Activated naive CD8-positive, alpha-beta T cell treated with anti-CD3 and anti-CD28 coated beads, Interleukin-2, amount 50 U/mL, for 24 hours (primary cell): ENCODE measurements at regions not wholly inside any gene's neighbourhood (a gene's known extent, or its start where the extent isn't known, plus 50 kb on each side); places are given as distances from the start of the nearest gene placed in this dataset.

Source experiments
- ATAC-seq: fragments of 150-1000 bp; cut with Tn5 transposase; one replicate; pipeline ENCODE4 v1.10.0; 2021
- DNase-seq: peaks from one replicate; pipeline ENCODE4 v3.0.0; 2021
- H3K27ac Mint-ChIP-seq: one replicate; pipeline ENCODE4 v1.8.0; 2021; ENCODE audit warnings: mild to moderate bottlenecking, mixed read lengths
- H3K27me3 Mint-ChIP-seq: one replicate; pipeline ENCODE4 v1.8.0; 2021; ENCODE audit warnings: mixed read lengths
- H3K36me3 Mint-ChIP-seq: one replicate; pipeline ENCODE4 v1.8.0; 2021; ENCODE audit warnings: low read depth, mixed read lengths
- H3K4me1 Mint-ChIP-seq: one replicate; pipeline ENCODE4 v1.8.0; 2021; ENCODE audit warnings: mixed read lengths
- H3K4me3 Mint-ChIP-seq: one replicate; pipeline ENCODE4 v1.8.0; 2021; ENCODE audit warnings: mild to moderate bottlenecking, moderate library complexity, mixed read lengths
- H3K9me3 Mint-ChIP-seq: one replicate; pipeline ENCODE4 v1.8.0; 2021; ENCODE audit warnings: mixed read lengths

DNA sequence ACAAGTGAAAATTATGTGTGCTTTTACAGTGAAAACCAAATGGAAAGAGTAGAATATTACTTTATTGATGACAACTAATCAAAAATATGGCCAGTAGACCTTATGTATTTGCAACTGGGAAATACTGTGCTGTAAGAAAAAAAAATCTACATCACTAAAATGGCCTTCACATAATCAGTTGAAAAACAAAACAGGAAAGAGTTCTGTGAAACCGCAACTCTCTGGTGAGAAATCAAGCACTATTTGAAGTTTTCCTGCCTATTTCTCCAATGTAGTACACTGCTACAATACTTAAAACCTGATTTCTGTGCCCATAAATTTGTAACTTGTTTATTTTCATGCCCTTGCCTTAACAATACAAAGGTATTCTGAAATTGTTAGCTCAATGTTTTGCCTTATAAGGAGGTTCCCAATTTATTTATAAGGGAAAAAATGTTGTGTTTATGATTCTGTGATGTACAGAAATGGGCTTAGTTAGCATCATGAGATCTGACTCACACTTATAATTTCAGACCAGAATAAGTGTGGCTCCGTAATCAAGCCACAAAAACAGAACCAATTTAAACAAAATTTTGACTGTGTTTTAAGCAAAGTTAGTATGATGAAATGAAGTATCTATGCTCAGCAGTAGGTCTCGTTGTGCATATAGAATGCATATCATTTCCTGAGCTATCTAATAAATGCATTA lies 147.1 kb downstream of the FAT4 start:
- H3K4me1 Mint-ChIP-seq, result no peaks in the 10 kb centered on the region
- no peak overlapping the region for H3K4me3 Mint-ChIP-seq
- H3K36me3 Mint-ChIP-seq, result no peaks in the 10 kb centered on the region
- ATAC-seq (no peak), DNase-seq (no peak)
- H3K27me3 Mint-ChIP-seq, result no peaks in the 10 kb centered on the region
- H3K9me3 Mint-ChIP-seq, result peaks cover 3% of the 10 kb centered on the region
- H3K27ac Mint-ChIP-seq, result no peak overlapping the region

DNA sequence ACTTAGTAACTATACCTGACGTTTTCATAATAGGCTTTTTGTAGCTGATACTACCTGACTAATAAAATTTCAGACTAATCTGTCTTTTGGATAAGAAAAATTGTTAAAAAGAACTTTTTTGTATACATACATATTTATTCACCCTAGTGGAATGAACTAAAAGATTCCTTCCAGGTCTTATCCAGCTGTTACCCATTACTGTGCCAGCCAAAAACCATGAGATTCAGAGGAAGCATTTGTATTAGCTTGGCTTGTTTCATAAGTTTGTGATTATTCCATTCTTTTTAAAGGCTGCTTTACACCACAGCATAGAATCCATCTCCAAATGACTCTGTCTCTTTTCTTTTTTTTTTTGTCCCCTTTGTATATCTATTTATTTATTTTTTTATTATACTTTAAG lies 149.4 kb downstream of the FAT4 start:
- Mint-ChIP-seq H3K4me3 (no peak overlapping the region), H3K36me3 (no peaks in the 10 kb centered on the region), H3K27me3 (no peaks in the 10 kb centered on the region), H3K9me3 (peaks cover 3% of the 10 kb centered on the region), H3K4me1 (no peaks in the 10 kb centered on the region), H3K27ac (no peak overlapping the region)
- DNase-seq, result no peak
- no peak for ATAC-seq

DNA sequence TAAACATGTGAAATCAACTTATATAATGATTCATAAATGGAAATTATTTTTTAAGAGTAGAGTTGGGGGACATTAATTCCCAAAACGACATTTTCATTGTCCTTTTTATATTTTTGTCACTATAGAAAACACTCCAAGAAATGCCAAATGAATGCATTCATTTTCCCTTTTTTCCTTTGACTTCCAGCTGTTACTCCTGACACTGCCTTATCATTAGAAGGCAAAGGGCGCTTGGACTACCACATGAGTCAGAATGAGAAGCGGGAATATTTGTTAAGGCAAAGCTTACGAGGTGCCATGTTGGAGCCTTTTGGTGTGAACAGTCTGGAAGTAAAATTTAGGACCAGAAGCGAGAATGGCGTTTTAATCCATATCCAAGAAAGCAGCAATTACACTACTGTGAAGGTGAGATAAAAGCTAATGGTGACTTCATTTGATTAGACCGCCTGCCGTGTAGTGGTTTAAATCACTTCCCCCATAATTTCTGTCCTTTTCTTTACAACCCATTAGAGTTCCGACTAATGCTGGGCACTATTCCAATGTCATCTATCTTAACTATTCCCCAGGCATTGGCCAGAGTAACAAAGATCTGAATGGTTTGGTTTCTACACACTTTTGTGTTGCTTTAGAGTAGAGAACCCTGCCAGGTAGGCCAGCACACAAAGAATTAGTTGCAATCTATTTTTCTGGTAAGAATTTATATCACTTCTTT lies 166.7 kb downstream of the FAT4 start:
- DNase-seq (no peak), ATAC-seq (no peak)
- Mint-ChIP-seq H3K4me1 (no peaks in the 10 kb centered on the region), H3K27me3 (no peaks in the 10 kb centered on the region), H3K27ac (no peak overlapping the region), H3K36me3 (no peaks in the 10 kb centered on the region), H3K9me3 (no peaks in the 10 kb centered on the region), H3K4me3 (no peak overlapping the region)

DNA sequence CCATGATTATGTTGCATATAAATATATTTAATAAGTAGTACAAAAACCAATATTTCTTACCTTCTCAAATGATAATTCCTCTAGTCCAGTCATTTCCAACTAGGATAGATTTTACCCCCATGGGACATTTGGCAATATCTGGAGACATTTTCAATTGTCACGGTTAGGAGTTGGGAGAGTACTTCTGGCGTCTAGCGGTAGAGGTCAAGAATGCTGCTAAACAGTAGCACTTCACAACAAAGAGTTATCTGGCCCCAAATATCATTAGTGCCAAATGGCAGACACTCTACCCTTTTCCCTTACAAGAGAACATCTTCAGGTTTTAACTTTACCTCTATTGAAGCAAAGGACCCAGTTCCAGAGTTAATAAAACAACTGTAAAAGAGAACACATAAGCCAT lies 168.1 kb downstream of the FAT4 start:
- no peak overlapping the region for H3K4me3 Mint-ChIP-seq

DNA sequence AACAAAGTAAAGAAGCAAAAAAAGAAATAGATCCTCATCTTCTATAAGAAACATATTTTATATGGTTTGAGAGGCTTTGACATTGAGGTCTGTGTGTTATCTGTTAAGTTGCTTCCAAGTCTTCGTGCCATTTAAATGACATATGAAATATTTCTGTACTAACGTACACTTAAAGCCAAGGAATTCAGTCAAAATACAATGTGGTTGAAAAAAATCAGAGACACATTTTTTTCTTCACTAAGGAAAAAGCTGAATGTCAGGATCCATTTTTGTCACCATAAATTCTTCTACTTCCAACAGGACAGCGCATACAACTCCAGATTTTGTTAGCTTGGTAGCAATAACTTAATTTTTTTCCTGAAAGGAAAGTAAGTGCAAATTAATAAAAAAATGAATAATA lies 168.5 kb downstream of the FAT4 start:
- no peaks in the 10 kb centered on the region for H3K36me3 Mint-ChIP-seq
- H3K4me3 Mint-ChIP-seq, result no peak overlapping the region
- ATAC-seq (no peak), DNase-seq (no peak)
- H3K4me1 Mint-ChIP-seq, result no peaks in the 10 kb centered on the region
- H3K27ac Mint-ChIP-seq, result no peak overlapping the region
- H3K27me3 Mint-ChIP-seq, result no peaks in the 10 kb centered on the region
- peaks cover 3% of the 10 kb centered on the region for H3K9me3 Mint-ChIP-seq

More for the DNA sequence above, 168.1 kb downstream of the FAT4 start:
- no peak for ATAC-seq
- H3K27me3 Mint-ChIP-seq, result no peaks in the 10 kb centered on the region
- H3K27ac Mint-ChIP-seq, result no peak overlapping the region
- no peaks in the 10 kb centered on the region for H3K36me3 Mint-ChIP-seq
- DNase-seq, result no peak
- no peaks in the 10 kb centered on the region for H3K4me1 Mint-ChIP-seq
- no peaks in the 10 kb centered on the region for H3K9me3 Mint-ChIP-seq

DNA sequence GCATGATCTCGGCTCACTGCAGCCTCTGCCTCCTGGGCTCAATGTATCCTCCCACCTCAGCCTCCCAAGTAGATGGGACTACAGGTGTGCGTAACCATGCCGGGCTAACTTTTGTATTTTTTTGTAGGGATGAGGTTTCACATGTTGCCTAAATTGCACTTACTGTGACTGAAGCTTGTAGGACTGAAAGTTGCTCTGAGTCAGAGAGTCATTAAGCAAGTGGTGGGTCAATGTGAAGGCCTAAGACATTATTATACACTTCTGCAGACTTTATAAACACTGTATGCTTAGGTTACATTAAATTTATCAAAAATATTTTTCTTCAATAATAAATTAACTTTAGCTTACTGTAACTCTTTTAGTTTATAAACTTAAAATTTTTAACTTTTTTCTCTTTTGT lies 170.2 kb downstream of the FAT4 start:
- H3K36me3 Mint-ChIP-seq, result no peaks in the 10 kb centered on the region
- DNase-seq (no peak), ATAC-seq (no peak)
- peaks cover 8% of the 10 kb centered on the region for H3K9me3 Mint-ChIP-seq
- no peaks in the 10 kb centered on the region for H3K4me1 Mint-ChIP-seq
- H3K27ac Mint-ChIP-seq, result no peak overlapping the region
- H3K4me3 Mint-ChIP-seq, result no peak overlapping the region
- no peaks in the 10 kb centered on the region for H3K27me3 Mint-ChIP-seq

DNA sequence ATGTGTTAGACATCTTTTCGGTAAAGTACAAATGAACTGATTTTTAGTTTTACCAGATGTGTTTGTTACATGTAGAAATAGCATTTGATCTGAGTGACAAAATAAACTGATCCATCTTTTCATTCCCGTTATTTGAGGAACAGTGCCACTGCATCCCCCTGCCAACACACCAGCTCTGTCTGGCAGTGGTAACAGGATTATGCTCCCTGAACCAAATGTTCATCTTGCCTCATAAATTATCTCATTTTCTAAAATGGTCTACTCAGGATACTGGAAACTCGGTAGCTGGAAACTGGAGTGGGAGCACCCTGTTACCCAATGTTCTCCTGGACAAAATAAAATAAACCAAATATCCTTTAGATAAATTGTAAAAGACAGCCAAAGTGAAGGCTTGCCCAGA lies 171.6 kb downstream of the FAT4 start:
- Mint-ChIP-seq H3K27ac (no peak overlapping the region), H3K9me3 (peaks cover 8% of the 10 kb centered on the region), H3K4me3 (no peak overlapping the region), H3K36me3 (no peaks in the 10 kb centered on the region), H3K4me1 (no peaks in the 10 kb centered on the region), H3K27me3 (no peaks in the 10 kb centered on the region)
- DNase-seq, result no peak
- no peak for ATAC-seq

DNA sequence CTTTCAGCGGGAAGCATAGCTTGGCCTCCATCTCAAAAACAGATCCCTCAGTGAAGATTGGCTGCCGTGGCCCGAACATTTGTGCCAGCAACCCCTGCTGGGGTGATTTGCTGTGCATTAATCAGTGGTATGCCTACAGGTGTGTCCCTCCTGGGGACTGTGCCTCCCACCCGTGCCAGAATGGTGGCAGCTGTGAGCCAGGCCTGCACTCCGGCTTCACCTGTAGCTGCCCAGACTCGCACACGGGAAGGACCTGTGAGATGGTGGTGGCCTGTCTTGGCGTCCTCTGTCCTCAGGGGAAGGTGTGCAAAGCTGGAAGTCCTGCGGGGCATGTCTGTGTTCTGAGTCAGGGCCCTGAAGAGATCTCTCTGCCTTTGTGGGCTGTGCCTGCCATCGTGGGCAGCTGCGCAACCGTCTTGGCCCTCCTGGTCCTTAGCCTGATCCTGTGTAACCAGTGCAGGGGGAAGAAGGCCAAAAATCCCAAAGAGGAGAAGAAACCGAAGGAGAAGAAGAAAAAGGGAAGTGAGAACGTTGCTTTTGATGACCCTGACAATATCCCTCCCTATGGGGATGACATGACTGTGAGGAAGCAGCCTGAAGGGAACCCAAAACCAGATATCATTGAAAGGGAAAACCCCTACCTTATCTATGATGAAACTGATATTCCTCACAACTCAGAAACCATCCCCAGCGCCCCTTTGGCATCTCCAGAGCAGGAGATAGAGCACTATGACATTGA lies 175.4 kb downstream of the FAT4 start:
- Mint-ChIP-seq H3K4me3 (no peak overlapping the region), H3K4me1 (no peaks in the 10 kb centered on the region), H3K9me3 (peaks cover 8% of the 10 kb centered on the region), H3K27ac (no peak overlapping the region), H3K36me3 (no peaks in the 10 kb centered on the region), H3K27me3 (no peaks in the 10 kb centered on the region)
- DNase-seq (no peak), ATAC-seq (no peak)

DNA sequence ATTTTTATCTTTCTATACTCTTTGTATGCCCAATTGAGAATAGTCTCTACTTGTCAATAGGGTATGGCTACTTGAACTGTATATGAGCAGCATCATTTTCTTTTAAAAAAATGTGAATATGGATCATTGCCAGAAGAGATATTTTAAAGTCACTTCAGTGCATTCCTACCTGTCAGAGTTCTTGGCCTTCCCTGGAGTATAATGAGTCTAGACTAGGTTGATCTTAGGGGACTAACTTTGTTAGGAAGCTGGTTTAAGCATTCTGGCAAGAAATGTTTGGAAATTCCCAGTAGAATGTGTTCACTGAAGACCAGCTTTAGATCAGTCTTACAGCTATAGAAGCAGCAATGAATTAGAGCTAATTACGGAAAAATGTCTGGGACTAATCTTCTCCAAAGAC lies 178.2 kb downstream of the FAT4 start:
- no peaks in the 10 kb centered on the region for H3K36me3 Mint-ChIP-seq
- H3K4me1 Mint-ChIP-seq, result no peaks in the 10 kb centered on the region
- no peak overlapping the region for H3K4me3 Mint-ChIP-seq
- no peak for DNase-seq
- H3K27ac Mint-ChIP-seq, result no peak overlapping the region
- no peaks in the 10 kb centered on the region for H3K27me3 Mint-ChIP-seq
- ATAC-seq, result no peak
- peaks cover 8% of the 10 kb centered on the region for H3K9me3 Mint-ChIP-seq

DNA sequence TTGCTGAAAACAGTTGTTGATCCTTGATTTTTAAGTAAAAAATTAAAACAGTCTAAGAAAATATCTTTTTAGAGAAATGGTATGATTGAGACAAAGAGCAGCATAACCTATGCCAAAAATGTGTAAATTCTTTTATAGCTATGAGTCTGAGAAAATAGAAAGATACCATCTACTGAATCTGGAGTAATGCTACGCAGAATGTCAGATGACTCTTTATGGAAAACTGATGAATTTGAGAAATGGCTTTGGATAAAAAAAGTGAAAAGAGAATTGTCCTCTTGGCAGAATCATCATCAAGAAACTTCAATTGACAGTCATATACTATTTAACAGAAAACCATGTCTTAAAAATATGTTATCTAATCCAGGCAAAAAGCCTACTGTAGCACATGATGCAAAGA lies 183.1 kb downstream of the FAT4 start:
- no peaks in the 10 kb centered on the region for H3K9me3 Mint-ChIP-seq
- H3K4me1 Mint-ChIP-seq, result no peaks in the 10 kb centered on the region
- ATAC-seq (no peak), DNase-seq (no peak)
- H3K36me3 Mint-ChIP-seq, result no peaks in the 10 kb centered on the region
- no peak overlapping the region for H3K4me3 Mint-ChIP-seq
- no peak overlapping the region for H3K27ac Mint-ChIP-seq
- H3K27me3 Mint-ChIP-seq, result no peaks in the 10 kb centered on the region

DNA sequence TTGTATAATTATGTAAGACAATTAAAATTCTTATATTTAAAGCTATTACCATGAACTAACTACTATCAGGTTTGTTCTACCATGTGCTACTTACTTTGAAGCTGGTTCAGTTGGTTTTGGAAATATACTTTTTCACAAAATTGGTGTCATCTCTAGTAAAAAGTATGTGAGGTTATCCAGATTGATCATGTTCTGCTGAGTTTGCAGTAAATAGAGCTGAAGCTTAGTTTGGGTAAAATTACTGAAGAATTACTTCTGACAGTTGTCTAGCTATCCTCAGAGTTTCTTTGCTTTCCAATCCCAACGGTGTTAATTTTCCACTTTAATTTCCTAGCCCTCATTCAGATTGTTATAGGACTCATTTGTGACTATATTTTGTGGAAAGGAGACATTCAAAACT lies 184.2 kb downstream of the FAT4 start:
- DNase-seq (no peak), ATAC-seq (no peak)
- H3K4me3 Mint-ChIP-seq, result no peak overlapping the region
- no peak overlapping the region for H3K27ac Mint-ChIP-seq
- no peaks in the 10 kb centered on the region for H3K27me3 Mint-ChIP-seq
- H3K36me3 Mint-ChIP-seq, result no peaks in the 10 kb centered on the region
- no peaks in the 10 kb centered on the region for H3K4me1 Mint-ChIP-seq
- H3K9me3 Mint-ChIP-seq, result no peaks in the 10 kb centered on the region

DNA sequence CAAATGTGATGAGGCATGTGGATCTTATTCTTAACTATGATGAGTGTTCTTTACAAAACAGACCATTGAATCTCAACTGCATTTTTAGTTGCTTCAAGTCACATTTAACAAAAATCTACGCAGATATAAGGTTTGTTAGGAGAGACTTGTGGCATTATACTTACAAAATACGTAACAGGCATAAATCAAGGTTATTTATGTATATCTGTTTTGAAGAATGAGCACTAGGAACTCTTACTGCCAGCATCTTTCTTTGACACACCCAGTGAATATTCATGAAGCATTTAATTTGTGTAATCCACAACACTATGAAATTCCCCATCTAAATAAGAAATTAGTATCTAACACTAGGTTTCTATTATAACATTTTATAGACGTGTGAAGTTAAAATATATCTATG lies 186.3 kb downstream of the FAT4 start:
- DNase-seq, result no peak
- ATAC-seq, result no peak
- no peak overlapping the region for H3K4me3 Mint-ChIP-seq
- no peaks in the 10 kb centered on the region for H3K36me3 Mint-ChIP-seq
- H3K27me3 Mint-ChIP-seq, result no peaks in the 10 kb centered on the region
- H3K4me1 Mint-ChIP-seq, result no peaks in the 10 kb centered on the region
- H3K9me3 Mint-ChIP-seq, result no peaks in the 10 kb centered on the region
- H3K27ac Mint-ChIP-seq, result no peak overlapping the region

DNA sequence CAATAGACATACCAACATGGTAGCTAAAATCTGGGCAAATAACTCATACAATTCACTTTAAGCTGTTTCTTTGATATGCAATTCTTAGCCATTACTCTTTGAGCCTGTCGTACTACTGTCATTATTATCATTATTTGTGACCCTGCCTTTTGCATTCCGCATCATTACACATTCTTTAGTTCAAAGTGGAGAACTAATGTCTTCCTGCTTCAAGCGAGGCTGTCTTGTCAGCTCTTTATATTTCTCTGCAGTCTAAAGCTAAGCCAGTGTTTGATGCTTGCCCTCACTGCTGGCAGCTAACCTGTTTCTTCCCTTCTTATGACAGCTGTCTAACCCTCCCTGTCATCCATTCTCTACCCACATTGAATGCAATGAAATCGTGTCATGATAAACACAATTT lies 186.8 kb downstream of the FAT4 start:
- no peaks in the 10 kb centered on the region for H3K27me3 Mint-ChIP-seq
- H3K36me3 Mint-ChIP-seq, result no peaks in the 10 kb centered on the region

DNA sequence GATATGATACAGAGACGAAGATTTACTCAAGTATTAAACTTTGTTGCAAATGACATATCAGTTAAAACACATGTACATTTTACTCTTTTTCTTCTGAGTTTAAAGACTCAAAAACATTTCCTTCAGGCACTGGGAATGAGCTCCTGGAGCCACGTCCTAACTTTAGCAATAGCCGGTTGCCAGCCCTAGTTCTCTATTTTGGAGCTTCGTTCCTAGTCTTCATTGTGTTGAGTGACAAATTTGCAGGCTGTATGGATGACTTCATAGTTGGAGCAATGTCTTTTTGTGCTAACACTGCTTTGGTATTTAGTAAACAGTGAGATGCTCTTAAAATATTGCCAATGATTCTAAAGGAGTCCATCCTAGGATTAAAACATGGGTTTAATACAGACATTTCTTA lies 190.9 kb downstream of the FAT4 start:
- H3K4me3 Mint-ChIP-seq, result no peak overlapping the region
- ATAC-seq, result no peak

More for the DNA sequence above, 186.8 kb downstream of the FAT4 start:
- H3K4me3 Mint-ChIP-seq, result no peak overlapping the region
- no peaks in the 10 kb centered on the region for H3K4me1 Mint-ChIP-seq
- ATAC-seq (no peak), DNase-seq (no peak)
- H3K9me3 Mint-ChIP-seq, result no peaks in the 10 kb centered on the region
- no peak overlapping the region for H3K27ac Mint-ChIP-seq

DNA sequence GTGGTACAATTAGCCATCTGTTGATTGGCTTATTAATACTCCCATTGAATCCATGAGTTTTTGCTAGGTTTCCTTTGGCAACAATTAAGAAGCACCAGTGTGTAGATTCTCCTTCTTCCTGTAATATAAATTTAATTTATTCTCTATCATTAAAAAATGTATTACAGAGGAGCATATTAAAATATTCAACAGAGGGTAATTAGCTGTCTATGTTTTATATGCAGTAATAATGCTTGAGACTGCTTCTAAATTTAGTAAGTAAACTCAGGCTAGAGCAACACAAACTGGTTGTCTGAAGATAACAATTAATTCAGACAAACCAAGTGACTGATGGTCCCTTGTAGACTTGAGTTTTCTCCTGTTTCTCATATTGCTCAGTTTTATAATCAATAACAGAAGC lies 192.4 kb downstream of the FAT4 start:
- no peak overlapping the region for H3K4me3 Mint-ChIP-seq
- H3K27ac Mint-ChIP-seq, result no peak overlapping the region
- H3K27me3 Mint-ChIP-seq, result no peaks in the 10 kb centered on the region
- H3K9me3 Mint-ChIP-seq, result peaks cover 8% of the 10 kb centered on the region
- DNase-seq (no peak), ATAC-seq (no peak)
- H3K36me3 Mint-ChIP-seq, result no peaks in the 10 kb centered on the region
- no peaks in the 10 kb centered on the region for H3K4me1 Mint-ChIP-seq

More for the DNA sequence above, 190.9 kb downstream of the FAT4 start:
- no peaks in the 10 kb centered on the region for H3K27me3 Mint-ChIP-seq
- H3K27ac Mint-ChIP-seq, result no peak overlapping the region
- no peak for DNase-seq
- no peaks in the 10 kb centered on the region for H3K4me1 Mint-ChIP-seq
- H3K36me3 Mint-ChIP-seq, result no peaks in the 10 kb centered on the region
- peaks cover 6% of the 10 kb centered on the region for H3K9me3 Mint-ChIP-seq
